HG03558 (cell line): ENCODE measurements at regions not wholly inside any gene's neighbourhood (a gene's known extent, or its start where the extent isn't known, plus 50 kb on each side); places are given as distances from the start of the nearest gene placed in this dataset.

Experiments
- ATAC-seq: cut with Tn5 transposase; IDR thresholded peaks from one replicate; pipeline ENCODE4 v1.9.1; 2021; ENCODE audit warnings: moderate number of reproducible peaks; ENCODE audit not compliant: unreplicated experiment; ENCODE audit errors: extremely low read depth

GRCh38 chr14:39763402-39763890 lies 331.2 kb upstream of the FBXO33 start:
- ATAC-seq: no peak

- peak; percentile 42 for ATAC-seq
These were observed 330.6 kb upstream of the FBXO33 start for GRCh38 chr14:39762576-39763401.

- peak; percentile 50 for ATAC-seq
These were observed 323.1 kb upstream of the FBXO33 start for GRCh38 chr14:39755269-39755878.

GRCh38 chr14:39740454-39740853 lies 308.2 kb upstream of the FBXO33 start:
- no peak for ATAC-seq

- ATAC-seq: no peak
These were observed 307.6 kb upstream of the FBXO33 start for GRCh38 chr14:39739796-39740195.

- no peak for ATAC-seq
These were observed 302.1 kb upstream of the FBXO33 start for GRCh38 chr14:39734306-39734705.

GRCh38 chr14:39733741-39734140 lies 301.5 kb upstream of the FBXO33 start:
- no peak for ATAC-seq

- ATAC-seq: no peak
These were observed 299.7 kb upstream of the FBXO33 start for GRCh38 chr14:39731912-39732311.

GRCh38 chr14:39726563-39726962 lies 294.3 kb upstream of the FBXO33 start:
- no peak for ATAC-seq

- no peak for ATAC-seq
These were observed 290.5 kb upstream of the FBXO33 start for GRCh38 chr14:39722547-39723273.

- no peak for ATAC-seq
These were observed 284.8 kb upstream of the FBXO33 start for GRCh38 chr14:39716987-39717570.

- no peak for ATAC-seq
These were observed 280.2 kb upstream of the FBXO33 start for GRCh38 chr14:39712293-39712999.

GRCh38 chr14:39704594-39704993 lies 272.4 kb upstream of the FBXO33 start:
- ATAC-seq: no peak

- ATAC-seq: no peak
These were observed 262.1 kb upstream of the FBXO33 start for GRCh38 chr14:39694341-39694740.

- no peak for ATAC-seq
These were observed 251.5 kb upstream of the FBXO33 start for GRCh38 chr14:39683691-39684260.

- no peak for ATAC-seq
These were observed 250.3 kb upstream of the FBXO33 start for GRCh38 chr14:39682582-39682981.

- ATAC-seq: no peak
These were observed 249.7 kb upstream of the FBXO33 start for GRCh38 chr14:39681782-39682399.

- peak; percentile 69 for ATAC-seq
These were observed 248.5 kb upstream of the FBXO33 start for GRCh38 chr14:39680777-39681176.

- ATAC-seq: no peak
These were observed 241.5 kb upstream of the FBXO33 start for GRCh38 chr14:39673734-39674133.
